Left kidney (tissue), 1 donor: ENCODE measurements at regions not wholly inside any gene's neighbourhood (a gene's known extent, or its start where the extent isn't known, plus 50 kb on each side); places are given as distances from the start of the nearest gene placed in this dataset.
"Not testable (repeated sequence)": the region's sequence is repeated elsewhere in the genome, so short reads cannot be mapped to it uniquely, and the experiment has no call there.

Experiments used
- DNase-seq: peaks from one replicate; pipeline ENCODE4 v3.0.0-alpha.2; 2013

DNA sequence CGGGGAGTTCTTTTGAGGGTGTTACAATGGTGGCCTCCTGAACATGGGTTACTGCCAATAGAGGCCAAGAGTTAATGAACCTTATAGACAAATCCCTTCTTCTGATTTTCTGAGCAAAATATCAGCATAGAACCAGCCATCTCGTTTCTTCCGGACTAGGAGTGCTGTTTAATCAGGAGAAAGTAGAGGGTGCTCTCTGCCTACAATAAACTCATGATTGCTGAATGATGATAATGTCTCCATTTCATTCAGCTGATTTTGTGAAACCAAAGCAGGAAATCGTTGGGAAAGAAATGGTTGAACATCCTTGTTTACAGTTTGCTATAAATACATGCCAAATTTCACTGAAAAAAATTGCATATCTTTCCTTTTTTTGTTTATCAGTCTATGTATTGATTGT lies 142.8 kb upstream of the PLSCR5 start:
- DNase-seq: peak; percentile 4

DNA sequence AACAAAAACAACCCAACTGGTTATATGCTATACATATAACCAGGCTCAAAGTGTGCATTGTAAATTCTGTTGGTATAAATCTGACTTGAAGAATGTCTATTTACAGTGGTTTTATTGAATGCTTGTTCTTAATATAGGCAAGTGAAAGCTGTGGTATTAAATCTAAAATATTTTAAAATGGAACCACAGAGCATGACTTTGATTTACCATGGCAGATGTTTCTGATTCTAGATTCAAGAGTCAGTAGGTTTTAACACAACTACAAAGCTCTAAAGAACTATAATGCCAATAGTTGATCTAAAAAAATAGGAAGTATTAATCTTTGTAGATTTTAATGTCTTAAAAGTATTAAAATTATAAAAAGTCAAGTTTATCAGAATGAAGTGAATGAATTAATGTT lies 141.9 kb upstream of the PLSCR5 start:
- DNase-seq: no peak

DNA sequence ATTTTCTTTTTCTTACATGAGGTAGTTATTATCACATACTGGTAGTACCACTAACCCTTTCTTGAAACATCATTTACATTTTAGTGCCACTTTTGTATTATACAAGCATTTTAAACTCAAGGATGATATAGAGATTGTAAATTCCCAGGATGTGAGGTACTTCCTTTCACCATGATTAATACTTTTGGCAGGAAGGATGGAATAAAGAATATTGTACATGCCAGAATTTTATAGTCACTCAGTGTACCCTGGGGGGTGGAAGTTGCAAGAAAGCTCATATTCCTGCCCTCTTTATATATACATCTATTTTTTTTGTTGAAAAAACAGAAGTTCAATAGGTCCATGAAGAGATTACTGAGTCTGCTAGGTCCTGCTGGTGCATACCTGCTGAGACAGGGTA lies 141.0 kb upstream of the PLSCR5 start:
- no peak for DNase-seq

DNA sequence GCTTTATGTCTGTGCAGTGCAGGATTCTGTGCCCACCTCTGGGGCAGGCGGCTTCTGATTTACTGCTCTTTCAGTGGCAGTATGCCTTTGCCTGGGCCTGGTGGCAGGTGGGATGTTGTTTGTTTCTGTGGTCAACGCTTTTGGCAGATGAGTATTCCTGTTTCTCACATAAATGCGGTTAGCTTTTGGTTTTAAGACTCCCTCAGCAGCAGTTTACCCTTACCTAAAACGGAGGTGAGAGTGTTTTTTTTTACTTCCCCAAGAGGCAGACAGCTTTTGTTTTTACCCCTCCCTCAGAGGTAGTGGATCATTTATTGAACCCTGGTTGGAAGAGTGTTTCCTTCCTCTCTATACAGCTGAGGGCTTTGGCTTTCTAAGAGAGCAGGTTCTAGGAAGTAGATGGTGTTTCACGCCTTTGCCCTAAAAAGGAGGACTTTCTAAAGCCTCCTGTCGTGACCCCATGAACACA lies 134.1 kb upstream of the PLSCR5 start:
- no peak for DNase-seq

DNA sequence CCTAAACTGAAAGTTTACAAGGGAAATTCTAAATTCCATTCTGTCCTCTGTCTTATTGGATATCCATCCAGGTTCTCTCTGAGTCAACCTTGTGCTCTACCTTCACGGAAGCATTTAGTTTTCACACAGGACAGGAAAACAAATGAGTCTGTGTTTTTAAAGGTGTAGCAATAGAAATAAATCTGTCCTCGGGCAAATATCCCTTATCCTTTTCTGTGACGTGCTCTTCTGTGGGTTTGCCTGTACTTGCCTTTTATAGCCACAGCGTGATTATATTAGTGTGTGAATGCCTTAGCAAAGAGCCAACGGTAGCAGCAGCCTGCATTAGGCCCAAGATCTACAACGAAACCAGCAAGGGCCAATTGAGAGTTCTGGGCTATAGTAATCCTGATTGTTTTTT lies 127.2 kb upstream of the PLSCR5 start:
- DNase-seq: no peak

DNA sequence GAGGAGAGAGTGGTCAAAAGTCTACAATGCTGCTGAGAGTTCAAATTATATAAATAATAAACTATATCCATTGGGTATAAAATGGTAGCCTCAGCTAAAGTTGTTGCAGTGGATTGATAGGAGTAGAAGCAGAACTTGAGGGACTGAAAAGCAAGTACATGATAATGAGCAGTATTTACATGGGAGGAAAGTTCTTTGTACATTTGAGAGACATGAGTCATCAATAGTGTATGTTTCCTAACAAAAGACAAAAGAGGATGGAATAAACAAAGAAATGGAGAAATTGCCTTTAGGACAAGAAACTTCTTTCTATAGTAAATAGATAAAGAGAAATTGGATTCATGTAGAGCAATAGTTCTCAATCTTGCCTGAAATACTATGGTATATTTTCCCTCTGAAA lies 110.0 kb upstream of the PLSCR5 start:
- no peak for DNase-seq

DNA sequence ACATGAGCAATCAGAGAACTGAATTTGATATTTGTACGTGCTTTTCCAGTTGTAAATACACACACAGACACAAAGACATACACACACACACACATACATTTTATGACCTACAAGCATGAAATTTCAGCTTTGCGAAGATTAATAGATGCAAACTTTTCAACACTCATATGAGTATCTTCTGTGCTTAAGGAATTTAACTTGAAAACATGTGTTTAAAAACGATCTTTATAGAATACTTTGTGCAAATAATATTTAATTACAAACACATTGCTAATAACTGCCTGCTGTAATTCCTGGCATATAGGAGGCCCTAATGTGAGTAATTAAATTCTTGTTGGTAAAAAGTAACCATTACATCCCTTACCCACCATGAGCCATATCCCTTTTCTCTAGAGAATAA lies 107.7 kb upstream of the PLSCR5 start:
- DNase-seq: no peak

DNA sequence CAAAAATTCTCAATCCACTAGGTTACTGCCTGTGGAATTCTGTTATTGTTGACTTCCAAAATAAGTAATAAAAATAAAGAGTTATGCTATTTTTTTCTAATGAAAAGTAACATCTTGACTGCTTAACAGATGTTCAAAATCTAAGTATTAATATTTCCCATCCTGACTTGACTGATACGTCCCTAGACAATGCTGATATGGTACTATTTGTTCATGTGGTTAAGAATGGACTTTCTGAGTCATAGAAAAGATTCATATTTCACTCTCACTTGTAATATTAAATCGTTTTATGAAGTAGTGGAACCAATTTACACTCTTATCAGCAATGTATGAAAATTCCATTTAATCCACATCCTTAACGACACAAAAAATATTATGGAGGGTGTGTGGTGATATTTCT lies 104.8 kb upstream of the PLSCR5 start:
- DNase-seq: no peak

DNA sequence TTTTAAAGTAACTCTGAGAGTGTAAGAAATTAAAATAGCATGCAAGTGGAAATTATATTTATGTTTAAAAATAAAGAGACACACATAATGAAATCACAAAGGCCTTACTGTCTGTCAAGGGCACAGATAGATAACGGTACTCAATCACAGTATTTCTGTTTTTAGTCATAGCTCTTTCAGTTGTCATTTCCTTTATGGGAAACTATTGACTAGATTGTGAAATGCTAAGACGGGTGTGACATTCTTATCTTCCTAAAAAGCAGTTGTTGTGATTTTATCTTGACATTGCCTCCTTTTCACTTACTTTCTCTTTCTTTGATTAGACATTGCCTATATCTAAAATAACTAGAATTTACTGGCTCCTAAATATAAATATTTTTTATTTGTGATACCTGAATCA lies 100.1 kb upstream of the PLSCR5 start:
- DNase-seq: no peak

DNA sequence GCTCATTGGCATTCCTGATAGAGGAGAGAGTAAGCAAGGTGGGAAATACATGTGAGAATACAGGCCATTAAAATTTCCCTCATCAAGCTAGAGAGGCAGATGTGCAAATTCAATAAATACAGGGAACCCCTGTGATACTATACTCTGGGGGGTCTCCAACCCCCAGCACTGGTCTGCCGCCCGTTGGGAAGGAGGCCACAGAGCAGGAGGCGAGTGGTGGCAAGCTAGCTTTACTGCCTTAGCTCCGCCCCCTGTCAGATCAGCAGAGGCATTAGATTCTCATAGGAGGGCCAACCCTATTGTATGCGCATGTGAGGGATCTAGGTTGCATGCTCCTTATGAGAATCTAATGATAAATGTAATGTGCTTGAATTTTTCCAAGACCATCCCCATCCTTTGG lies 97.1 kb upstream of the PLSCR5 start:
- no peak for DNase-seq

DNA sequence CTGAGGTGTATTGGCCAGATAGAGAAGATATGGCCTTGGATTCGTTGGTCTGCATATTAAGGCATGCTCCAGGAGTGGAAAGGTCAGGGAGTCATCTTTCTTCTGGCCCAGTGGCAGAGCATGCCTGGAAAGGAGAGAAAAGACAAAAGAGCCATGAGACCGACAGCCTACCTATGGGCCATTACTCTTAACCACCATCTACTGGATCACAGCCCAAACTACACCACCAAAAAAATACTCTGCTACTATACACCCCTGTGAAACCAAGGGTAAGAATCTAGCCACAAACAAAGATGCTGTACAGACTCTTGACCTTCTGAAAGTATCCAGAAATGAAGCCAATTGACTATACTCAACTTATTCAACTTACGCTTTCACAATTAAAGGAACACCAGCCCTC lies 96.1 kb upstream of the PLSCR5 start:
- no peak for DNase-seq

DNA sequence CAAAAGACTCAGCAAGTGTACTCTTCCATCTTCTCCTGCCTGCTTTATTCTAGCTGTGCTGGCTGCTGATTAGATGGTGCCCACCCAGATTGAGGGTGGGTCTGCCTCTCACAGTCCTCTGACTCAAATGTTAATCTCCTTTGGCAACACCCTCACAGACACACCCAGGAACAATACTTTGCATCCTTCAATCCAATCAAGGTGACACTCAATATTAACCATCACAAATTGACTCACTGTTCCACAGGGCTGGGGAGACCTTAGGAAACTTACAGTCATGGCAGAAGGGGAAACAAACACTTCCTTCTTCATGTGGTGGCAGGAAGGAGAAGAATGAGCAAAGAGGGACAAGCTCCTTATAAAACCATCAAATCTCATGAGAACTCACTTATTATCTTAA lies 94.9 kb upstream of the PLSCR5 start:
- DNase-seq: not testable (repeated sequence)

DNA sequence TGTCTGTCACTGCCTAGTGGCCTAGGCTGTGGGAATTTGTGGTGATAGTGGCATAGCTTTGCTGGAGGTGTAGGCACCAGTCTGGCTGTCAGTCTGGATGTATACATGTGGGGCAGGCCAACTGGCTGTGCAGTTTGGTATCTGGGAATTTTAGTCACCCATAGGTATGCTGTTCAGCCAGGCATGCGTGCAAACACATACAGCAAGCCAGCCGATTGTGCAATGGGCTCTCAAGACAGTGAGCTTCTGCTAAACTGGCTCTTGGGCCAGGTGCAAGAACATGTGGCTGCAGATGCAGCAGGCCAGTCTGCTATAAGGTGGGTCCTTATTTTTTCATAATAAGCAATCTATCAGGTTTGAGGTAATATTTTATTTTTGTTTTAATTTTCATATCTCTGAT lies 87.1 kb upstream of the PLSCR5 start:
- no peak for DNase-seq

DNA sequence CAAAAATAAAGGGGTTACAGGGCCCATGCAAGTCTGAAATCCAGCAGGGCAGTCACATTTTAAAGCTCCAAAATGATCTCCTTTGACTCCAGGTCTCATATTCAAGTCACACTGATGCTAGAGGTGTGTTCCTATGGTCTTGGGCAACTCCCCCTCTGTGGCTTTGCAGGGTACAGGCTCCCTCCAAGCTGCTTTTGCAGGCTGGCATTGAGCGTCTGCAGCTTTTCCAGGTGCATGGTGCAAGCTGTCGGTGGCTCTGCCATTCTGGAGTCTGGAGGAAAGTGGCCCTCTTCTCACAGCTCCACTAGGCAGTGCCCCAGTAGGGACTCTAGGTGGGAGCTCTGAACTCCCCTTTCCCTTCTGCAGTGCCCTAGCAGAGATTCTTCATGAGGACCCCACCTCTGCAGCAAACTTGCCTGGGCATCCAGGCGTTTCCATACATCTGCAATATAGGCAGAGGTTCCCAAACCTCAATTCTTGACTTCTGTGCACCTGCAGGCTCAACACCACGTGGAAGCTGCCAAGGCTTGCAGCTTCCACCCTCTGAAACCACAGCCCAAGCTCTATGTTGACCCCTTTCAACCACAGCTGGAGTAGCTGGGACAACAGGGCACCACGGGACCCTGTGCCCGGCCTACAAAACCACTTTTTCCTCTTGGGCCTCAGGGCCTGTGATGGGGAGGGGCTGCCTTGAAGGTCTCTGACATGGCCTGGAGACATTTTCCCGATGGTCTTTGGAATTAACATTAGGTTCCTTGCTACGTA lies 80.1 kb upstream of the PLSCR5 start:
- no peak for DNase-seq

DNA sequence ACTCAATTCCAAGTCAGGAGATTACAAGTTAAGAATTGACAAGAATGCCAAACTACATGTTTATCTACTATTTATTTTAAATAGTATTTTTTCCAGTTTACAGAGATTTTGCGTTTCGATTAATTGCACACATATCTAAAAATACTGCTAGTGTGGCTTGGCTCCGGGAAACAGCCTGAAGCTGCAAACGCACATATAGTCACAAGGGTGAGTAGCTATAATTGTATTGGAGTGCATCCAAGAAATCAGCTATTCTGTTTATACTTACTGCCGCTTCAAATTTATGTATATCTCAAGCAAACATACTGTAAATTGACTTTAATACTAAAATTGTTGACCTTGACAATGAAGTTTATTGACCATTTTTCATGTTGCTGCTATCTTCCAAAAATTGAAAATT lies 77.0 kb upstream of the PLSCR5 start:
- DNase-seq: no peak

DNA sequence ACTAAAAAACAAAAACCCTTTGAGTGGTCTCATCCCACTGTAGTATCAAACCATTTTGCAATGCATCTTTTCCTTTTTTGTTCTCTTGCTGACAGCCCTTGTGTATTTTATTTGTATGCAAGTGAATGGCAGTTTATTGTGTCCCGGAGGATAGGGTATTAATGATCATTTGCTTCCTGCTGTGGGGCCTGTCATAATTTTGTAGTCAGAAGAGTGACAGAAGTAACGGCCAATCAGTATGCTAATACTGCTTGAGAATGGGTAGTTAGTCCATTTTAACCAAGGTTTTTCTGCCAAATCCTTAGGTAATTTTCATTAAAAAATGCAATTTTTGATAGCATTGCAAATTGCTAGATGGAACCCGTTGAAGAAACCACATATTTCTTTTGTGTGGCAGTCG lies 75.5 kb upstream of the PLSCR5 start:
- no peak for DNase-seq

DNA sequence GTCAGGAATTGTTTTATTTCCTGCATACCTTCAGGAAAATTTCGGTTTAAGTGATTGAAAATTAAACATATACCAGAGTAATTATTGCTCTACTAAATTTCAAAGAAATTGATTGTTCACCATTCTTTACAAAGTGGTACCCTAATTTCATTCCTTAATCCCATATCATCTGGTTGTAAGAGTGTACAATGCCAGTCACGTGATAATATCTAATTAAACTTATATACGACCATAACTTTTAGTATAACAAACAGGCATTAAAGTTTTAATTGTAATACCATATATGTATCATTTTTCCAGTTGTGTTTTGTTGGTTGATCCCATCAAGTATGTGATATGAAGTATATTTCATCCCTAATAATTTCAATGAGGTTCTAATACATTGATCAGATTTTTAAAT lies 74.8 kb upstream of the PLSCR5 start:
- DNase-seq: no peak

DNA sequence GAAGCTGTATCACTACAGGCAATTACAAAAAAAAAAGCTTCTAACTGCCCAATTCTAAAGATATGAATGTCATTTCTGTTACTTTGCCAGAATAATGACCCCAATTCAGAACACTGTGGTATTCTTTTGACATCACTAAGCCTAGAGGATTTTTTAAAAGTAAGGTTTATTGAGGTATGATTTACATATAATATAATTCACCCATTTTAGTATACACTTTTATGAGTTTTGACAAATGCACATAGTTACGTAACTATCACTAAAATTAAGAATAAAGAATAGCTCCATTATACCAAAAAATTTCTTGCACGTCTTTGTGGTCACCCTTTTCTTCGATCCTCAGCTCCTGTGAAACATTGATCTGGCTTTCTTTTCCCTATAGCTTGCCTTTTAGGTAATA lies 74.0 kb upstream of the PLSCR5 start:
- no peak for DNase-seq

DNA sequence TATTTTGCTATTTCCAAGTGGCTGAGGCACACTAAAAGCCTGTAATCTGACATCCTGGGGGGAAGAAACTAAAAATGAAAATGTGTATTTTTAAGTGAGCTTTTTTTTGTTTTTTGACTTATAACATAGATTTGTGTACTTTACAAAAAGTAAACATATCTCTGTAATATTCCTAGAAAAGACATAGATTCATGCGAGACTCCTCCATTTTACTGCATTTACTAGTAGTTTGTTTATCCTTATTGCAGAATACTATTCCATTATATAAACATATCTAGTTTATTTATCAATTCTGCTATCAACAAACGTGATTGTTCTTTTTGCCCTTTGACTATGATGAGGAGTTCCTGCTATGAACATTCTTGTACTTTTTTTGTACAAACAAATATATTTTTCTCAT lies 67.8 kb upstream of the PLSCR5 start:
- DNase-seq: no peak

DNA sequence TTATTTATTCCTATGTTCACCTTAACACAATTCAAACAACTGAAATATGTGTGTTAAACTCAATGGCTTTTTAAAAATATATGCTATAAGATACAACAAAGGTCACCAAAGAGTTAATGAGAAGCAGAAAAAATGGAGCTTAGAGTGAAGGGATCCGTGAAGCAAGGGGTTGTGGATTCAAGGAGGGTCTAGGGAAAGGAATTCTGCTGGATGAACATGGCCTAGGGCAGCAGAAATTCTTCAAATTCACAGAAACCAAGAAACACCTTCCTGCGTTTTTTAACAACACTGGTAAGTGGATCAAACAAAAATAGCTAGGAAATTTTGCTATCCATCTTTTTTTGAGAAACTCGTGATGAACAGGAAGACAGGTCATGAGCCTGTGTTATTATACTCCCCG lies 59.3 kb upstream of the PLSCR5 start:
- DNase-seq: no peak

DNA sequence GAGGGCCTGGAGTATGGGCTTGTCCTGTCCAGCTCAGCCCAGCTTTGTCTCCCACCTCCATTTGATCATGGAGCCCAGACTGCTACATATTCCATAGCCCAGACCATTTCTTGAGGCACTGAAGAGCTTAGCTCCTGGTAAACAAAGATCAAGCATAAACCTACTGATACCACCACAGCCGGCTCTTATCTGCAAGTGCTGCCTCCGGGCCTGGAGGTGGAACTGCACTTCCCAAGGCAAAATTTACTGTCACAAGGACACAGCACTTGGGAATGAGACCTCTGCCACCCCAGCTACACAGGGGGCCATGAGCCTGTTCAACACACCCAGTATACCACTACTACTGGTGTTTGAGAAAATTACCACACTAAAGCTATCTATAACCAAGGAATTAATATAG lies 53.7 kb upstream of the PLSCR5 start:
- no peak for DNase-seq

DNA sequence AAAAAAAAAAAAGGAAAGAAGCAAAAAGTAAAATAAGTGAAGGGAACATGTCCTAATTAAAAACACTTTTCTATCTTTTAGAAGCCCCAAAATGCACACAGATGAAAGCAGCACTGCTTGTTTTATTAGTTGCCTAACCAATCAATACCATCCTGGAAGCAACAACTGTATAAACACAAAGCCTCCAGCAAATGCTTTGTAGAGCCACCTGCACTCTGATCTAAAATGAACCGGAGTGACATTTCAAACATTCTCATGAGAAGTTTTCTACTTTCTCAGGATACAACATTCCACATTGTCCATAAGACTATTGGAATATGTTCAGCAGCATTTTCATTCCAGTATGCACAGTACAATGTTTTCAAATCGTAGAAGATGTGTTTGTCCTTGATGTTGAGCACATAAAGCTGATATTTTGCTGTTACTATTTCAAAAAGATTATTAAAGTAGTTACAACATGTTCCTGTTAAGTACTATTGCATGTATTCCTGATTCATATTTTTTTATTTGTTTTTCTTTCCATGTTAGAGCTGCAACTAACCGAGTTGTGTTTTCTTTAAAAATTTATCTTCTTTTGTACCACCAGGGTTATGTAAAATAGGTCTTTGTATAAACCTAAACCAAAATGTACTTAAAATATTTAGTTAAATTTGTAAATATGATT lies 50.3 kb upstream of the PLSCR5 start:
- DNase-seq: no peak
